ENCODE measurements at regions not wholly inside any gene's neighbourhood (a gene's known extent, or its start where the extent isn't known, plus 50 kb on each side); places are given as distances from the start of the nearest gene placed in this dataset.
A peak's percentile ranks its signal among the peaks of the same experiment; 100 is the strongest.

- no peak for TF ChIP-seq CTCF (IDR thresholded peaks at IDR 0.05; ENCODE audit: unreplicated experiment)
- H3K27ac Mint-ChIP-seq: no peak overlapping the region
- peaks cover 3% of the 10 kb centered on the region for H3K9me3 Mint-ChIP-seq (ENCODE audit: low read depth)
- no peaks in the 10 kb centered on the region for H3K36me3 Mint-ChIP-seq (ENCODE audit: insufficient read depth)
- H3K4me3 Mint-ChIP-seq (ENCODE audit: low read depth): no peak overlapping the region
- DNase-seq (ENCODE audit: low spot score, unreplicated experiment): no peak
- H3K4me1 Mint-ChIP-seq (ENCODE audit: low read depth): peaks cover 21% of the 10 kb centered on the region
- H3K27me3 Mint-ChIP-seq: peaks cover 31% of the 10 kb centered on the region
These were observed 479.3 kb downstream of the HS3ST3B1 start for GRCh38 chr17:14780097-14780651.

- Mint-ChIP-seq H3K4me3 (ENCODE audit: low read depth) (no peak overlapping the region), H3K27ac (peak overlapping the region; percentile 21), H3K27me3 (peaks cover 35% of the 10 kb centered on the region), H3K36me3 (ENCODE audit: insufficient read depth) (no peaks in the 10 kb centered on the region), H3K4me1 (ENCODE audit: low read depth) (peaks cover 21% of the 10 kb centered on the region), H3K9me3 (ENCODE audit: low read depth) (peaks cover 3% of the 10 kb centered on the region)
- TF ChIP-seq CTCF (IDR thresholded peaks at IDR 0.05; ENCODE audit: unreplicated experiment): no peak
- DNase-seq (ENCODE audit: low spot score, unreplicated experiment): no peak
These were observed 478.4 kb downstream of the HS3ST3B1 start for GRCh38 chr17:14779241-14779640.

GRCh38 chr17:14777291-14777690 lies 476.4 kb downstream of the HS3ST3B1 start:
- Mint-ChIP-seq H3K9me3 (ENCODE audit: low read depth) (no peaks in the 10 kb centered on the region), H3K4me1 (ENCODE audit: low read depth) (peaks cover 21% of the 10 kb centered on the region), H3K27me3 (peaks cover 41% of the 10 kb centered on the region), H3K4me3 (ENCODE audit: low read depth) (no peak overlapping the region), H3K27ac (peak overlapping the region; percentile 39), H3K36me3 (ENCODE audit: insufficient read depth) (no peaks in the 10 kb centered on the region)
- TF ChIP-seq CTCF (IDR thresholded peaks at IDR 0.05; ENCODE audit: unreplicated experiment): no peak
- DNase-seq (ENCODE audit: low spot score, unreplicated experiment): no peak

- Mint-ChIP-seq H3K27me3 (peaks cover 41% of the 10 kb centered on the region), H3K4me1 (ENCODE audit: low read depth) (peaks cover 21% of the 10 kb centered on the region), H3K36me3 (ENCODE audit: insufficient read depth) (no peaks in the 10 kb centered on the region), H3K9me3 (ENCODE audit: low read depth) (no peaks in the 10 kb centered on the region), H3K27ac (no peak overlapping the region), H3K4me3 (ENCODE audit: low read depth) (no peak overlapping the region)
- no peak for TF ChIP-seq CTCF (IDR thresholded peaks at IDR 0.05; ENCODE audit: unreplicated experiment)
- no peak for DNase-seq (ENCODE audit: low spot score, unreplicated experiment)
These were observed 475.9 kb downstream of the HS3ST3B1 start for GRCh38 chr17:14776791-14777190.

DNA sequence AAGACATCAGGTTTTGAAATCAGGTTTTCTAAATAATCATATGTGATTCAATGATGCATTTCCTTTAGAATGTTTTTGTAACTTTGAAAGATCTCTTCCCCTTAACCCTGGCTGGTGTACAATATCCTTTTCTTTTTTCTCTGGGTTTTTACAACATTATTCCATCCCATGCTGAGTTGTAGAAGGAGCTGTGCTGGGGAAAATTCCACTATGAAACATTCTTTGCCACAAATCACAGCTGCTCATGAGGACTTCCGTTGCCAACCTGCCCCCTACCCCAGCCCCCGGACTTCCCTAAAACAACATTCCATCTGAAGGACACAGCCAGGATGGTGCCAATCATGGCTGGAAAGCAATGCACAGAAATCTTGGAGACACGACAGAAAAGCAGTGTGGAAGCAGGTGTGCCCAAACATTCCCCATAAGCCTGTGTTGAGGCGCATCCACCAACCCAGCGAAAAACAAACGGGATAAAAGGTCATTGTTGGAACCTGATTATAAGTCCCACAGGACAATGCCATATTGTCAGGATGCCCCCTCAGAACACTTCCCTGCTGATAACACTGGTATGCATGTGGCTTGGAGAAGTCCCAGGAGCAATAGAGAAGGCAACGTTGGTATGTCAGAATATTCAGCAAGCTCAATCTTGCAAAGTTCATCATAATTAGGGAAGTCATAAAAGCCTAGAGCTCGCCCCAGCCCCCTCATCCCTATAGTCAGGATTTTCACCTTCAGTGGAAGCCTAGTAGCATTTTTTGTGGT lies 475.0 kb downstream of the HS3ST3B1 start:
- Mint-ChIP-seq H3K27ac (no peak overlapping the region), H3K36me3 (ENCODE audit: insufficient read depth) (no peaks in the 10 kb centered on the region)

More for the DNA sequence above, 475.0 kb downstream of the HS3ST3B1 start:
- peaks cover 21% of the 10 kb centered on the region for H3K4me1 Mint-ChIP-seq (ENCODE audit: low read depth)
- TF ChIP-seq CTCF (IDR thresholded peaks at IDR 0.05; ENCODE audit: unreplicated experiment): no peak
- H3K4me3 Mint-ChIP-seq (ENCODE audit: low read depth): no peak overlapping the region
- H3K27me3 Mint-ChIP-seq: peaks cover 41% of the 10 kb centered on the region
- no peak for DNase-seq (ENCODE audit: low spot score, unreplicated experiment)
- H3K9me3 Mint-ChIP-seq (ENCODE audit: low read depth): no peaks in the 10 kb centered on the region
